HCT116 (cell line): ENCODE measurements at regions not wholly inside any gene's neighbourhood (a gene's known extent, or its start where the extent isn't known, plus 50 kb on each side); places are given as distances from the start of the nearest gene placed in this dataset.

ENCODE experiments used
- ATAC-seq: fragments of 200-7000 bp; cut with Tn5 transposase; 2 replicates; pipeline ENCODE4 v1.9.1; 2020; ENCODE audit warnings: mild to moderate bottlenecking, moderate library complexity
- BruUV-seq: library from RNA; stranded (reverse); fragments of 400-500 nt; replicated peaks from 2 replicates; lab custom pipeline; 2021; lab: Mats Ljungman, UMichigan
- CTCF ChIA-PET: fragments of 300-600 bp; sonication (Branson Sonifier 250); formaldehyde crosslinking; loops from one replicate; lab custom pipeline; 2021; ENCODE audit warnings: antibody characterized with exemption; lab: Charles Lee
- POLR2A ChIA-PET: fragments of 300-600, 350-600 bp; sonication (Branson Sonifier 250); formaldehyde crosslinking; loops from one replicate; lab custom pipeline; 2021; ENCODE audit warnings: antibody characterized with exemption; lab: Charles Lee
- RAD21 ChIA-PET, 2 experiments: fragments of 300-600 bp; sonication (Branson Sonifier 250); formaldehyde crosslinking; loops; one replicate each; lab custom pipeline; 2023; ENCODE audit warnings: low total read pairs in 2 of 2; ENCODE audit not compliant: uncharacterized antibody in 2 of 2, unreplicated experiment in 2 of 2, low non-redundant PET in 1 of 2; lab: Charles Lee
- DNase-seq: peaks from one replicate; pipeline ENCODE4 v3.0.0-alpha.2; 2010; ENCODE audit warnings: low read depth, low spot score
- H2AFZ ChIP-seq: fragments of 200-600 bp; shearing (Covaris generic), sonication (generic); 2 replicates; pipeline ENCODE4 v1.6.1; 2017; ENCODE audit warnings: low read depth, mixed run types, mixed read lengths, antibody characterized with exemption, low read length; ENCODE audit not compliant: poor library complexity, severe bottlenecking
- H3K27ac ChIP-seq: 2 replicates; pipeline ENCODE4 v1.5.1; 2012; ENCODE audit warnings: low read depth, low read length
- H3K27me3 ChIP-seq: fragments of 200-600 bp; sonication (generic); 2 replicates; pipeline ENCODE4 v1.6.1; 2016; ENCODE audit warnings: mixed run types, low read length, mixed read lengths; ENCODE audit not compliant: insufficient read depth
- H3K36me3 ChIP-seq, 2 experiments: fragments of 200-500 bp in 1 of 2; fragments of 200-600 bp in 1 of 2; sonication (Bioruptor generic) in 1 of 2; sonication (generic) in 1 of 2; 2 replicates each; pipeline versions ENCODE4 v1.5.1 to v1.6.1; 2014 to 2016; ENCODE audit warnings: low read length in 2 of 2, inconsistent platforms in 1 of 2, mixed read lengths in 1 of 2, mixed run types in 1 of 2; ENCODE audit not compliant: insufficient read depth in 2 of 2, control insufficient read depth in 1 of 2
- H3K4me1 ChIP-seq, 2 experiments: fragments of 200-600 bp in 1 of 2; sonication (generic) in 1 of 2; 2 replicates each; pipeline versions ENCODE4 v1.5.1 to v1.6.1; 2012 to 2017; ENCODE audit warnings: low read length in 2 of 2, inconsistent platforms in 1 of 2, mild to moderate bottlenecking in 1 of 2, mixed read lengths in 1 of 2, mixed run types in 1 of 2, moderate library complexity in 1 of 2; ENCODE audit not compliant: insufficient read depth in 2 of 2, control insufficient read depth in 1 of 2
- H3K4me2 ChIP-seq: fragments of 200-600 bp; sonication (generic); 2 replicates; pipeline ENCODE4 v1.6.1; 2017; ENCODE audit warnings: mixed run types, low read length, mixed read lengths
- H3K4me3 ChIP-seq, 2 experiments: fragments of 200-600 bp in 1 of 2; sonication (generic) in 1 of 2; replicated peaks in 1 of 2; 2 replicates each; pipeline ENCODE4 v1.5.1; 2011 to 2016; ENCODE audit warnings: low read length in 2 of 2, control low read depth in 1 of 2, low read depth in 1 of 2, mild to moderate bottlenecking in 1 of 2, mixed read lengths in 1 of 2, mixed run types in 1 of 2
- H3K79me2 ChIP-seq: fragments of 200-600 bp; sonication (generic); 2 replicates; pipeline ENCODE4 v1.6.1; 2017; ENCODE audit warnings: mild to moderate bottlenecking, mixed run types, low read length, moderate library complexity, mixed read lengths; ENCODE audit not compliant: insufficient read depth
- H3K9ac ChIP-seq: fragments of 200-600 bp; sonication (generic); 2 replicates; pipeline ENCODE4 v1.6.1; 2016; ENCODE audit warnings: low read length, mixed read lengths
- H3K9me2 ChIP-seq: fragments of 200-600 bp; sonication (generic), shearing (Covaris generic); 2 replicates; pipeline ENCODE4 v1.6.1; 2017; ENCODE audit warnings: mixed run types, mild to moderate bottlenecking, moderate library complexity; ENCODE audit not compliant: insufficient read depth
- H3K9me3 ChIP-seq, 2 experiments: fragments of 200-500 bp in 1 of 2; fragments of 200-600 bp in 1 of 2; sonication (Bioruptor generic) in 1 of 2; sonication (generic) in 1 of 2; 2 replicates each; pipeline ENCODE4 v1.6.1; 2014 to 2017; ENCODE audit warnings: low read length in 2 of 2, mixed read lengths in 2 of 2, inconsistent platforms in 1 of 2, low read depth in 1 of 2, mild to moderate bottlenecking in 1 of 2, mixed run types in 1 of 2, moderate library complexity in 1 of 2; ENCODE audit not compliant: control insufficient read depth in 1 of 2, insufficient read depth in 1 of 2
- H4K20me1 ChIP-seq: fragments of 200-600 bp; sonication (generic), shearing (Covaris generic); 2 replicates; pipeline ENCODE4 v1.6.1; 2017; ENCODE audit warnings: mixed run types, mild to moderate bottlenecking, moderate library complexity; ENCODE audit not compliant: insufficient read depth
- ZNF274 ChIP-seq: fragments of 200-500 bp; sonication (Bioruptor generic); IDR thresholded peaks from 2 replicates; pipeline ENCODE4 v1.6.1; 2014; ENCODE audit warnings: mild to moderate bottlenecking, low read depth, low read length, inconsistent platforms
- intact Hi-C: fragments of 100-400 bp; cut with micrococcal nuclease; formaldehyde crosslinking; loops from 2 replicates; pipeline ENCODE4 v1.10.0; 2022
- TF ChIP-seq, protein P1 (sequence below), 3 experiments: fragments of 200-600 bp in 1 of 3; sonication (generic) in 1 of 3; IDR thresholded peaks in 2 of 3; conservative IDR thresholded peaks in 1 of 3; 2 replicates each; pipeline ENCODE4 v1.5.1; 2012 to 2017; ENCODE audit warnings: low read depth in 2 of 3, low read length in 2 of 3, antibody characterized with exemption in 1 of 3, borderline replicate concordance in 1 of 3, control low read depth in 1 of 3, mild to moderate bottlenecking in 1 of 3, mixed read lengths in 1 of 3, mixed run types in 1 of 3, moderate library complexity in 1 of 3; ENCODE audit not compliant: insufficient read depth in 1 of 3

DNA sequence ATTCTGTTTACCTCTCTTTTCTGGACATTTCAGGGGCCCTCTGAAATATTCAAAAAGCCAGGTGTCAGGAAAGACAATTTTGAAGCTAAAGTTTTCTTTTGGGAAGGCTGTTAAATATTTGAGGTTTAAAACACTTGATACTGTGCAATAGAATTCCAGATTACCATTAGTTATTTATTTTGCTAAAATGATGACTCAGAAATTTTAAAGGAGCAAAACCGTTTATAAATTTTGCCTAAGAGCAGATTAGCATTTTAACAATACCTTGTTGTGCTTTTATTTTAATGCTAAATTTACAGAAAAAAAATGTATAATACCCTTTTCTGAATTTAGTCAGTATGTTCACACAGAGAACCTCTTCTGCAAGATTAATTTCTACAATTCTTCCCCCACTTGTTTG lies 1159.9 kb downstream of the DSC3 start (continued):
- TF ChIP-seq, protein P1, sequence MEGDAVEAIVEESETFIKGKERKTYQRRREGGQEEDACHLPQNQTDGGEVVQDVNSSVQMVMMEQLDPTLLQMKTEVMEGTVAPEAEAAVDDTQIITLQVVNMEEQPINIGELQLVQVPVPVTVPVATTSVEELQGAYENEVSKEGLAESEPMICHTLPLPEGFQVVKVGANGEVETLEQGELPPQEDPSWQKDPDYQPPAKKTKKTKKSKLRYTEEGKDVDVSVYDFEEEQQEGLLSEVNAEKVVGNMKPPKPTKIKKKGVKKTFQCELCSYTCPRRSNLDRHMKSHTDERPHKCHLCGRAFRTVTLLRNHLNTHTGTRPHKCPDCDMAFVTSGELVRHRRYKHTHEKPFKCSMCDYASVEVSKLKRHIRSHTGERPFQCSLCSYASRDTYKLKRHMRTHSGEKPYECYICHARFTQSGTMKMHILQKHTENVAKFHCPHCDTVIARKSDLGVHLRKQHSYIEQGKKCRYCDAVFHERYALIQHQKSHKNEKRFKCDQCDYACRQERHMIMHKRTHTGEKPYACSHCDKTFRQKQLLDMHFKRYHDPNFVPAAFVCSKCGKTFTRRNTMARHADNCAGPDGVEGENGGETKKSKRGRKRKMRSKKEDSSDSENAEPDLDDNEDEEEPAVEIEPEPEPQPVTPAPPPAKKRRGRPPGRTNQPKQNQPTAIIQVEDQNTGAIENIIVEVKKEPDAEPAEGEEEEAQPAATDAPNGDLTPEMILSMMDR (IDR thresholded peaks at IDR 0.05 in 2 of 3, conservative IDR thresholded peaks at IDR 0.05 in 1 of 3; ENCODE audit: borderline replicate concordance in 1 of 3, insufficient read depth in 1 of 3, low read depth in 2 of 3, low read length in 2 of 3) = no peak

DNA sequence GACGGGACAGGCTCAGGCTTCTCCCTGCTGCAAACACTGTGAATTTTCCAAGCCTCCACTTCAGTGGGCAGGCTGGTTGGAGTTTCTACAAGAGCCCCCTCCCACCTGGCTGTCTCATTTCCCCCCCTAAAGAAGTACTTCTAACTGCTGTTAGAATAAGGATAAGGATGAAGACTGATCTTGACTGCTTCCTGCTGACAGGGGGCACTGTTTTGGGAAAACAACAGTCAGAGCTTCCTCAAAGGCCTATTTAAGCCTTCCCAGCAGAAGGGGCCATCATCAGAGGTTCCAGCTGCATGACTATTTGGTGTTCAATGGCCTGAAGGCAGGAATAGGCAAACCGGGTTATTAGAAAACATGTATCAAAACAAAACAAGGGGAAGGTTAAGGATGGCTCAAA lies 1162.8 kb downstream of the DSC3 start:
- Histone ChIP-seq H4K20me1 (no peaks in the 10 kb centered on the region), H3K4me1 (no peaks in the 10 kb centered on the region), H3K36me3 (no peaks in the 10 kb centered on the region), H3K4me3 (no peak overlapping the region), H3K9me3 (no peaks in the 10 kb centered on the region), H2AFZ (no peak overlapping the region), H3K9me2 (no peaks in the 10 kb centered on the region), H3K27ac (no peak overlapping the region), H3K9ac (no peak overlapping the region), H3K79me2 (no peaks in the 10 kb centered on the region), H3K4me2 (no peak overlapping the region), H3K27me3 (no peaks in the 10 kb centered on the region)
- ChIA-PET CTCF (interaction anchor here (1.0 kb wide), 1 partner anchor 1010 kb away, joined by 4 read pairs; no protein-coding TSS in a partner anchor), RAD21 (no interaction called here), POLR2A (no interaction called here)
- ATAC-seq (no peak), DNase-seq (no peak)
- no peak for TF ChIP-seq ZNF274
- TF ChIP-seq, protein P1 (IDR thresholded peaks at IDR 0.05 in 2 of 3, conservative IDR thresholded peaks at IDR 0.05 in 1 of 3; ENCODE audit: borderline replicate concordance in 1 of 3, insufficient read depth in 1 of 3, low read depth in 2 of 3, low read length in 2 of 3) = peak in 1 of 3 experiments; percentile 9; a peak in 1 of 6 replicates
- intact Hi-C loops = loop anchor here (10.0 kb wide), 1 partner anchor 405 kb away; no protein-coding TSS in a partner anchor
- no TSS peak for BruUV-seq
